A673 (cell line): ENCODE measurements at regions not wholly inside any gene's neighbourhood (a gene's known extent, or its start where the extent isn't known, plus 50 kb on each side); places are given as distances from the start of the nearest gene placed in this dataset.
"Not testable (repeated sequence)": the region's sequence is repeated elsewhere in the genome, so short reads cannot be mapped to it uniquely, and the experiment has no call there.

ENCODE experiments used
- BruUV-seq: library from RNA; stranded (reverse); fragments of 400-500 nt; replicated peaks from 2 replicates; lab custom pipeline; 2021; lab: Mats Ljungman, UMichigan
- CTCF ChIA-PET: fragments of 300-600 bp; sonication (Branson Sonifier 250); formaldehyde crosslinking; loops from one replicate; lab custom pipeline; 2022; ENCODE audit warnings: antibody characterized with exemption; lab: Charles Lee
- POLR2A ChIA-PET: fragments of 300-600 bp; sonication (Branson Sonifier 250); formaldehyde crosslinking; loops from one replicate; lab custom pipeline; 2022; ENCODE audit warnings: antibody characterized with exemption; ENCODE audit not compliant: low non-redundant PET; lab: Charles Lee
- DNase-seq: peaks from one replicate; pipeline ENCODE4 v3.0.0-alpha.2; 2015; ENCODE audit warnings: low spot score
- H3K27ac ChIP-seq: fragments of 200-600 bp; sonication (generic); 2 replicates; pipeline ENCODE4 v1.5.1; 2016; ENCODE audit warnings: mixed run types, low read depth, mild to moderate bottlenecking, mixed read lengths, antibody characterized with exemption, low read length; ENCODE audit not compliant: poor library complexity, severe bottlenecking
- H3K27me3 ChIP-seq: fragments of 200-600 bp; sonication (generic); replicated peaks from 2 replicates; pipeline ENCODE4 v1.6.1; 2017; ENCODE audit warnings: mixed run types, low read depth, mild to moderate bottlenecking, mixed read lengths, antibody characterized with exemption, low read length; ENCODE audit not compliant: insufficient read depth, poor library complexity
- H3K36me3 ChIP-seq: fragments of 200-600 bp; sonication (generic); 2 replicates; pipeline ENCODE4 v1.6.1; 2016; ENCODE audit warnings: mixed run types, mild to moderate bottlenecking, mixed read lengths, antibody characterized with exemption, low read length; ENCODE audit not compliant: insufficient read depth, poor library complexity, severe bottlenecking
- H3K4me1 ChIP-seq: fragments of 200-600 bp; sonication (generic); 2 replicates; pipeline ENCODE4 v1.6.1; 2017; ENCODE audit warnings: mixed run types, mild to moderate bottlenecking, mixed read lengths, antibody characterized with exemption, low read length; ENCODE audit not compliant: insufficient read depth, poor library complexity, severe bottlenecking
- H3K4me3 ChIP-seq: fragments of 200-600 bp; sonication (generic); 2 replicates; pipeline ENCODE4 v1.5.1; 2016; ENCODE audit warnings: low read depth, mixed run types, mild to moderate bottlenecking, mixed read lengths, low read length; ENCODE audit not compliant: poor library complexity, severe bottlenecking
- H3K9me3 ChIP-seq: fragments of 200-600 bp; sonication (generic); 2 replicates; pipeline ENCODE4 v1.6.1; 2016; ENCODE audit warnings: mixed run types, low read depth, mild to moderate bottlenecking, mixed read lengths, antibody characterized with exemption, low read length; ENCODE audit not compliant: poor library complexity, severe bottlenecking
- CTCF ChIP-seq: fragments of 300-800, 200-600 bp; sonication (generic); conservative IDR thresholded peaks from 2 replicates; pipeline ENCODE4 v1.5.1; 2017; ENCODE audit warnings: low read depth, mild to moderate bottlenecking, antibody characterized with exemption, low read length, moderate library complexity, mixed read lengths
- EZH2 ChIP-seq: fragments of 200-600 bp; sonication (generic); IDR thresholded peaks from 2 replicates; pipeline ENCODE4 v1.6.1; 2017; ENCODE audit warnings: borderline replicate concordance, low read depth, mild to moderate bottlenecking, mixed read lengths, antibody characterized with exemption, low read length; ENCODE audit not compliant: poor library complexity, severe bottlenecking
- intact Hi-C: fragments of 100-400 bp; cut with micrococcal nuclease; formaldehyde crosslinking; loops from one replicate; pipeline ENCODE4 v1.10.0; 2022; ENCODE audit not compliant: unreplicated experiment

- no peaks in the 10 kb centered on the region for H3K9me3 ChIP-seq
- no peak overlapping the region for H3K27ac ChIP-seq
- POLR2A ChIA-PET: no interaction called here
- CTCF ChIA-PET: no interaction called here
- intact Hi-C loops: no loop called here
- no TSS peak for BruUV-seq
- H3K27me3 ChIP-seq: no peaks in the 10 kb centered on the region
- no peaks in the 10 kb centered on the region for H3K36me3 ChIP-seq
- DNase-seq: no peak
- H3K4me1 ChIP-seq: no peaks in the 10 kb centered on the region
- no peak overlapping the region for H3K4me3 ChIP-seq
- TF ChIP-seq EZH2 (no peak), CTCF (no peak)
Observed at GRCh38 chr11:67795746-67796145, 121.3 kb upstream of the ALDH3B2 start.

DNA sequence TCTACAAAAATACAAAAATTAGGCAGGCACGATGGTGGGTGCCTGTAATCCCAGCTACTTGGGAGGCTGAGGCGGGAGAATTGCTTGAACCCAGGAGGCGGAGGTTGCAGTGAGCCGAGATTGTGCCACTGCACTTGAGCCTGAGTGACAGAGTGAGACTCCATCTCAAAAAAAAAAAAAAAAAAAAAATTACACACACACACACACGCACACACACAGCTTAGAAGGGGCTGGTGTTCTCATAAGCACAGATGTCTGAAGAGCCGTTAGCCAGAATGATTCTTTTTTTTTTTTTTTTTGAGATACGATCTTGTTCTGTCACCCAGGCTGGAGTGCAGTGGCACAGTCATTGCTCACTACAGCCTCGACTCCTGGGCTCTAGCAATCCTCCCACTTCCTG is 119.3 kb upstream of the ALDH3B2 start:
- H3K27ac ChIP-seq, POLR2A ChIA-PET, H3K4me3 ChIP-seq, H3K36me3 ChIP-seq, DNase-seq, intact Hi-C loops, H3K4me1 ChIP-seq, H3K9me3 ChIP-seq, H3K27me3 ChIP-seq, CTCF ChIA-PET, BruUV-seq: not testable (repeated sequence)

DNA sequence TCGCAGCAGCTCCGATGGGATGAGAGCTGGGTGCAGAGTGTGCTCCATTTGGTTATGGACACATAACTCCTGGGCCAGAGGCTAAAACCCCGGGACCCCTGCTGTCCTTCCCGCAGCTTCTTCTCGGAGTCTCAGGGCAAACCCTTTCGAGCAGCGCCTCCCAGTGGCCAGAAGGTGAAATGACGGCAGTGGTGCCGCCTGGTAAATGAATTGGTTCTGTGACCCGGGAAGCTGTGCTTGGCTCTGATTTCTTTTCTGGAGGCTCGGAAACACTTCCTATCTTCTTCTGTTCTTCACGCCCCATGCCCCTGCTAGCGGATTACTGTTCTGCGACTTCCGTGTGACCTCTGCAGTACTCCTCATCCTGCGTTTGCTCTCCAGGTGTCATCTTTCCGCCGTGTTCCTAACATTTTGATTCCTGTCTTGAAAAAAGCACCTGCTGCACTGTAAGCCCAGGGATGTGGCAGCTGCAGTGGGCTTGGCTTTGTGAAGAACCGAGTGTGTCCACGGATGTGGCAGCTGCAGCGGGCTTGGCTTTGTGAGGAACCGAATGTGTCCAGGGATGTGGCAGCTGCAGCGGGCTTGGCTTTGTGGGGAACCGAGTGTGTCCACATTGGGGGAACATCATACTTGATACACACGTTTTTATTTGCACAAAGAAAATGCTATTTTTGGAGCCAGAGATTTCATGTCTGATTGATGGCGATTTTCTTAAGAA is 118.0 kb upstream of the ALDH3B2 start:
- H3K4me1 ChIP-seq, H3K4me3 ChIP-seq, H3K36me3 ChIP-seq, POLR2A ChIA-PET, H3K27ac ChIP-seq, intact Hi-C loops, H3K9me3 ChIP-seq, BruUV-seq, H3K27me3 ChIP-seq: not testable (repeated sequence)
- peak; percentile 62 for TF ChIP-seq CTCF
- peak; percentile 36 for DNase-seq
- CTCF ChIA-PET: interaction anchor here (0.6 kb wide), 1 partner anchor 121 kb away, joined by 4 read pairs; no protein-coding TSS in a partner anchor

GRCh38 chr11:67791598-67792170 is 117.3 kb upstream of the ALDH3B2 start:
- H3K27ac ChIP-seq, BruUV-seq, H3K4me3 ChIP-seq, H3K36me3 ChIP-seq, H3K9me3 ChIP-seq, intact Hi-C loops, POLR2A ChIA-PET, H3K27me3 ChIP-seq, H3K4me1 ChIP-seq: not testable (repeated sequence)
- CTCF ChIA-PET: interaction anchor here (0.6 kb wide), 1 partner anchor 120 kb away, joined by 4 read pairs; no protein-coding TSS in a partner anchor
- peak; percentile 51 for DNase-seq

DNA sequence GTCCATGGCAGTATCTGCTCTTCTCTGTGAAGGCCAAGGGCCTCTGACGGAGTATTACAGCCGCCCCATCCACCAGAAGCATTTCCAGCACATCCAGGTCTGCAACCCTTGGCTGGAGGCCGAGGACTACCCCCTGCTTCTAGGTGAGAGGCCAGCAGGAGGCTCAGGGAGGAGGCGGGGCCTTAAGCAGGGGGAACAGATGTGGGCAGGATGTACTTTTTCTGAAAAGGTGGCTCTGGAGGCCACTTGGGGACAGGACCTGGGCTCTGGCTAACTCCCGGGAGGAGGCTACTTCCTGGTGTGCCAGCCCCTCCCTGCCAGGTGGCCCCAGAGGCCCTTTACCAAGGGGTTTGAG is 113.9 kb upstream of the ALDH3B2 start:
- H3K9me3 ChIP-seq, H3K4me3 ChIP-seq, POLR2A ChIA-PET, DNase-seq, H3K4me1 ChIP-seq, CTCF ChIA-PET, H3K36me3 ChIP-seq, H3K27ac ChIP-seq, BruUV-seq, H3K27me3 ChIP-seq, intact Hi-C loops: not testable (repeated sequence)

GRCh38 chr11:67787681-67788340 is 113.4 kb upstream of the ALDH3B2 start:
- H3K4me3 ChIP-seq, H3K36me3 ChIP-seq, H3K27me3 ChIP-seq, BruUV-seq, H3K4me1 ChIP-seq, H3K9me3 ChIP-seq, CTCF ChIA-PET, intact Hi-C loops, POLR2A ChIA-PET, H3K27ac ChIP-seq, DNase-seq: not testable (repeated sequence)
